MCF 10A (cell line): ENCODE measurements at regions not wholly inside any gene's neighbourhood (a gene's known extent, or its start where the extent isn't known, plus 50 kb on each side); places are given as distances from the start of the nearest gene placed in this dataset.
A peak's percentile ranks its signal among the peaks of the same experiment; 100 is the strongest.

Experiments
- BruUV-seq: library from RNA; stranded (reverse); fragments of 400-500 nt; replicated peaks from 2 replicates; lab custom pipeline; 2021; lab: Mats Ljungman, UMichigan
- CTCF ChIA-PET: fragments of 300-600 bp; sonication (Branson Sonifier 250); formaldehyde crosslinking; extraction: SDS; loops from one replicate; lab custom pipeline; 2021; ENCODE audit warnings: antibody characterized with exemption, inconsistent platforms; lab: Yijun Ruan, JAX
- POLR2A ChIA-PET: fragments of 300-600, 350-650 bp; sonication (Branson Sonifier 250); formaldehyde crosslinking; extraction: SDS; loops from one replicate; lab custom pipeline; 2020; ENCODE audit warnings: antibody characterized with exemption, inconsistent platforms; lab: Yijun Ruan, JAX
- DNase-seq: peaks from one replicate; pipeline ENCODE4 v3.0.0-alpha.2; 2018; ENCODE audit not compliant: unreplicated experiment
- H3K27ac Mint-ChIP-seq: one replicate; pipeline ENCODE4 v1.8.0; 2022; ENCODE audit warnings: mild to moderate bottlenecking, low read depth, mixed read lengths; ENCODE audit not compliant: unreplicated experiment
- H3K27me3 Mint-ChIP-seq: one replicate; pipeline ENCODE4 v1.8.0; 2022; ENCODE audit warnings: mixed read lengths; ENCODE audit not compliant: insufficient read depth, unreplicated experiment
- H3K36me3 Mint-ChIP-seq: one replicate; pipeline ENCODE4 v1.8.0; 2022; ENCODE audit warnings: mild to moderate bottlenecking, moderate library complexity, mixed read lengths; ENCODE audit not compliant: insufficient read depth, unreplicated experiment
- H3K4me1 Mint-ChIP-seq: one replicate; pipeline ENCODE4 v1.8.0; 2022; ENCODE audit warnings: mixed read lengths; ENCODE audit not compliant: insufficient read depth, unreplicated experiment
- H3K4me3 Mint-ChIP-seq: one replicate; pipeline ENCODE4 v1.8.0; 2022; ENCODE audit warnings: mild to moderate bottlenecking, moderate library complexity, mixed read lengths; ENCODE audit not compliant: unreplicated experiment
- H3K9me3 Mint-ChIP-seq: one replicate; pipeline ENCODE4 v1.8.0; 2022; ENCODE audit warnings: mixed read lengths; ENCODE audit not compliant: unreplicated experiment
- intact Hi-C: fragments of 100-400 bp; cut with micrococcal nuclease; formaldehyde crosslinking; loops from 2 replicates; pipeline ENCODE4 v1.14.1; 2022
- TF ChIP-seq, protein P1 (sequence below): fragments of 200-600 bp; IDR thresholded peaks from one replicate; pipeline ENCODE4 v1.8.0; 2022; ENCODE audit warnings: antibody characterized with exemption, mild to moderate bottlenecking; ENCODE audit not compliant: unreplicated experiment

DNA sequence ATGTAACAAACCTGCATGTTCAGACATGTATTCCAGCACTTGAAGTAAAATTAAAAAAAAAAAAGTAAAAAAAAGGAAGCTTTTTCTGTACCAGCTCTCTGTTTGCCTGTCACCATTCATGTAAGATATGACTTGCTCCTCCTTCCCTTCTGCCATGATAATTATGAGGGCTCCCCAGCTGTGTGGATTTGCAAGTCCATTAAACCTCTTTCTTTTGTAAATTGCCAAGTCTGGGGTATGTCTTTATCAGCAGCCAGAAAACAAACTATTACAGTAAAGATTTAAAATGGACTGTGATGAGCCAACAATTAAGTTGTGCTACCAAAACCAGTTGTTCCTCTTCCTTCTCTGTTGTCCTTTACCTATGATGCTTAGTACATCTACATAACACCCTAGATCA, 619.6 kb downstream of the ARL4A start:
- no peak for DNase-seq
- no TSS peak for BruUV-seq
- POLR2A ChIA-PET = interaction anchor here (0.9 kb wide), 1 partner anchor 543 kb away, joined by 3 read pairs; no protein-coding TSS in a partner anchor

DNA sequence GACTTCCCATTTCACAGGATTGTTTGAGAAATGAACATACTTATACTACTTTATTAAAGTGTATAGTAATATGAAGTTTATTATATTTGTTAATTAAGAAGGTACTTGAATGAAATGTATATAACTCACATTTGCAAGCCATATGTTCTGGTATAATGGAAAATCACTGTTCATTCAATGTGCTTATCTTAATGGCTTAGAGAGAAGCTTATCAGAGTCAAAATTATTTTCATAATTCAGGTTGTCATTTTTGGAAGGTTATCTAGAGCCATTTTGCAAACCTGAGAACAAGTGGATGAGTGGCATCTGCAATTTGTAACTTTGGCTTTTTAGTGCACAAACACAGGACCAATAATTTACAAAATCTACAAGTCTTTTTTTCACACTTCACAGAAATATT, 621.0 kb downstream of the ARL4A start:
- H3K4me3 Mint-ChIP-seq = no peak overlapping the region
- H3K27ac Mint-ChIP-seq = no peak overlapping the region
- H3K4me1 Mint-ChIP-seq = no peaks in the 10 kb centered on the region
- no peaks in the 10 kb centered on the region for H3K27me3 Mint-ChIP-seq
- ChIA-PET CTCF (interaction anchor here (1.7 kb wide), 1 partner anchor 10 kb away, joined by 5 read pairs; no protein-coding TSS in a partner anchor), POLR2A (no interaction called here)
- TF ChIP-seq, protein P1, sequence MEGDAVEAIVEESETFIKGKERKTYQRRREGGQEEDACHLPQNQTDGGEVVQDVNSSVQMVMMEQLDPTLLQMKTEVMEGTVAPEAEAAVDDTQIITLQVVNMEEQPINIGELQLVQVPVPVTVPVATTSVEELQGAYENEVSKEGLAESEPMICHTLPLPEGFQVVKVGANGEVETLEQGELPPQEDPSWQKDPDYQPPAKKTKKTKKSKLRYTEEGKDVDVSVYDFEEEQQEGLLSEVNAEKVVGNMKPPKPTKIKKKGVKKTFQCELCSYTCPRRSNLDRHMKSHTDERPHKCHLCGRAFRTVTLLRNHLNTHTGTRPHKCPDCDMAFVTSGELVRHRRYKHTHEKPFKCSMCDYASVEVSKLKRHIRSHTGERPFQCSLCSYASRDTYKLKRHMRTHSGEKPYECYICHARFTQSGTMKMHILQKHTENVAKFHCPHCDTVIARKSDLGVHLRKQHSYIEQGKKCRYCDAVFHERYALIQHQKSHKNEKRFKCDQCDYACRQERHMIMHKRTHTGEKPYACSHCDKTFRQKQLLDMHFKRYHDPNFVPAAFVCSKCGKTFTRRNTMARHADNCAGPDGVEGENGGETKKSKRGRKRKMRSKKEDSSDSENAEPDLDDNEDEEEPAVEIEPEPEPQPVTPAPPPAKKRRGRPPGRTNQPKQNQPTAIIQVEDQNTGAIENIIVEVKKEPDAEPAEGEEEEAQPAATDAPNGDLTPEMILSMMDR = no peak
- H3K9me3 Mint-ChIP-seq = peaks cover 14% of the 10 kb centered on the region
- intact Hi-C loops = no loop called here
- DNase-seq = no peak
- no peaks in the 10 kb centered on the region for H3K36me3 Mint-ChIP-seq
- no TSS peak for BruUV-seq

More for the DNA sequence above, 619.6 kb downstream of the ARL4A start:
- H3K27me3 Mint-ChIP-seq = no peaks in the 10 kb centered on the region
- intact Hi-C loops = no loop called here
- peaks cover 8% of the 10 kb centered on the region for H3K9me3 Mint-ChIP-seq
- H3K36me3 Mint-ChIP-seq = no peaks in the 10 kb centered on the region
- CTCF ChIA-PET = interaction anchor here (1.0 to 1.2 kb wide), 2 partner anchors 218 to 437 kb away, joined by 3 read pairs; no protein-coding TSS in a partner anchor
- H3K4me3 Mint-ChIP-seq = no peak overlapping the region
- TF ChIP-seq, protein P1 = no peak
- no peaks in the 10 kb centered on the region for H3K4me1 Mint-ChIP-seq
- no peak overlapping the region for H3K27ac Mint-ChIP-seq

DNA sequence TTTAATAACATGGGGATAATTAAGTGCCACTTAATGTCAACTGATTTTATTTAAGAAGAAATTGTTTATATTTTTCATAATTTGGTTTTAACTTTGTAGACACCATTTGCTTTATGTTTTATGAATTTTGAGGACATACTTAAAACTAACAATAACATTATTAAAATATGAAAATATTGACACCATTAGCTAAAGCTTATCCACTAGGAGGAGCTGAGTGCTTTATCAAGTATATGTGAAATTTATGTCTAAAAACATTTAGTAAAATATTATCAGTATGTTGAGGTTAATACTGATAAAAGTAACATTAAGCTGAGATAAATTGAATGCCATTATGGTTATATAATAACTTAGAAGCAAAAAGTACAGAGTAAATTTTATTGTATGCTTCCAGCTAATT, 622.1 kb downstream of the ARL4A start:
- Mint-ChIP-seq H3K27ac (no peak overlapping the region), H3K36me3 (no peaks in the 10 kb centered on the region), H3K27me3 (no peaks in the 10 kb centered on the region), H3K4me3 (no peak overlapping the region), H3K9me3 (peaks cover 14% of the 10 kb centered on the region), H3K4me1 (no peaks in the 10 kb centered on the region)
- ChIA-PET CTCF (interaction anchor here (0.6 to 1.7 kb wide), 4 partner anchors 11 to 1148 kb away, joined by 3 to 5 read pairs (median 4); no protein-coding TSS in a partner anchor), POLR2A (interaction anchor here (0.7 kb wide), 1 partner anchor 1722 kb away, joined by 3 read pairs; no protein-coding TSS in a partner anchor)
- TF ChIP-seq, protein P1 = no peak
- no peak for DNase-seq
- no TSS peak for BruUV-seq
- intact Hi-C loops = no loop called here

DNA sequence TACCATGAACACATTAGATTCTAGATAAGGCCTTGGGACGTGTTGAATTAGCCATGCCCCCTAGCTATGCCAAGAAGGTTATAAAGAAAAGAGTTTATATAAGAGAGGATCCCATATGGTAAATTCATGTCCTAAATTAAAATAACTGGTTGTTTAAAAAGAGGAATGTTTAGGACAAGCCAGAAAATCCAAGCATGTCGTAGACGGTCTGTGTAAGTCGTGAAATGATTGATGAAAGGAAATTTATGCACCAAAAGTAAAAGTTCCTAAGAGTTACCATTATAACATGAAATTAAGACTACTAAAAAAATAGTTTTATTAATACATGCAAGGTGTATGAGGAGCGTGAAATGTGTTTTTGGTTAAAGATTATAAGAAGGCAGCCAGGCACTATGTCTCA, 624.9 kb downstream of the ARL4A start:
- Mint-ChIP-seq H3K4me1 (no peaks in the 10 kb centered on the region), H3K36me3 (no peaks in the 10 kb centered on the region), H3K4me3 (no peak overlapping the region), H3K27ac (no peak overlapping the region), H3K9me3 (peaks cover 10% of the 10 kb centered on the region), H3K27me3 (no peaks in the 10 kb centered on the region)
- intact Hi-C loops = no loop called here
- CTCF ChIA-PET = no interaction called here
- DNase-seq = peak; percentile 46
- TF ChIP-seq, protein P1 = no peak
- no TSS peak for BruUV-seq
- POLR2A ChIA-PET = no interaction called here
